GM12891 (cell line): ENCODE measurements at regions not wholly inside any gene's neighbourhood (a gene's known extent, or its start where the extent isn't known, plus 50 kb on each side); places are given as distances from the start of the nearest gene placed in this dataset.

Experiments
- POLR2A ChIP-seq: IDR thresholded peaks from 2 replicates; pipeline ENCODE4 v1.6.1; 2011; ENCODE audit warnings: low read depth, low read length, control low read depth
- POLR2AphosphoS5 ChIP-seq: IDR thresholded peaks from 2 replicates; pipeline ENCODE4 v1.6.1; 2011; ENCODE audit warnings: low read depth, low read length, control low read depth
- TAF1 ChIP-seq: IDR thresholded peaks from 2 replicates; pipeline ENCODE4 v1.6.1; 2011; ENCODE audit warnings: low read depth, low read length, control low read depth

- no peak for TF ChIP-seq TAF1
- no peak for TF ChIP-seq POLR2A
- no peak for TF ChIP-seq POLR2AphosphoS5
These were observed 210.4 kb upstream of the ZBTB20 start for GRCh38 chr3:115357456-115357855.
